Astrocyte of the cerebellum (primary cell): ENCODE measurements at regions not wholly inside any gene's neighbourhood (a gene's known extent, or its start where the extent isn't known, plus 50 kb on each side); places are given as distances from the start of the nearest gene placed in this dataset.
A peak's percentile ranks its signal among the peaks of the same experiment; 100 is the strongest.
"Not testable (repeated sequence)": the region's sequence is repeated elsewhere in the genome, so short reads cannot be mapped to it uniquely, and the experiment has no call there.

Experiments used
- DNase-seq: peaks from one replicate; pipeline ENCODE4 v3.0.0-alpha.2; 2011; ENCODE audit warnings: low read depth
- H3K4me3 ChIP-seq: 2 replicates; pipeline ENCODE4 v1.5.1; 2011; ENCODE audit warnings: mild to moderate bottlenecking, low read depth, low read length, moderate library complexity
- CTCF ChIP-seq: IDR thresholded peaks from 2 replicates; pipeline ENCODE4 v1.5.1; 2012; ENCODE audit warnings: low read length, low read depth, moderate library complexity, mild to moderate bottlenecking; ENCODE audit errors: missing control alignments
- in situ Hi-C: cut with HindIII; loops from 2 replicates; pipeline ENCODE4 v1.10.0; 2017; ENCODE audit warnings: low sequenced_read_pairs

GRCh38 chr10:42421812-42422211, 216.6 kb downstream of the ZNF33B start:
- no peak overlapping the region for H3K4me3 ChIP-seq
- no peak for DNase-seq

GRCh38 chr10:42419789-42420188, 218.6 kb downstream of the ZNF33B start:
- no peak for DNase-seq
- TF ChIP-seq CTCF = no peak
- no peak overlapping the region for H3K4me3 ChIP-seq
- in situ Hi-C loops = no loop called here

More at GRCh38 chr10:42421812-42422211, 216.6 kb downstream of the ZNF33B start:
- in situ Hi-C loops = no loop called here
- TF ChIP-seq CTCF = no peak

- in situ Hi-C loops = no loop called here
- TF ChIP-seq CTCF = no peak
- no peak for DNase-seq
These were observed 257.3 kb downstream of the ZNF33B start for GRCh38 chr10:42380926-42381547.

GRCh38 chr10:42367532-42368230, 270.7 kb downstream of the ZNF33B start:
- H3K4me3 ChIP-seq = peak overlapping the region; percentile 16
- in situ Hi-C loops = no loop called here
- no peak for TF ChIP-seq CTCF
- peak; percentile 1 for DNase-seq

More at GRCh38 chr10:42380926-42381547, 257.3 kb downstream of the ZNF33B start:
- H3K4me3 ChIP-seq = no peak overlapping the region

GRCh38 chr10:42351745-42352144, 286.6 kb downstream of the ZNF33B start:
- DNase-seq = no peak
- in situ Hi-C loops = no loop called here
- H3K4me3 ChIP-seq = no peak overlapping the region
- no peak for TF ChIP-seq CTCF

GRCh38 chr10:42336593-42337337, 301.6 kb downstream of the ZNF33B start:
- in situ Hi-C loops = not testable (repeated sequence)

GRCh38 chr10:42335653-42336296, 302.6 kb downstream of the ZNF33B start:
- H3K4me3 ChIP-seq, DNase-seq, in situ Hi-C loops: not testable (repeated sequence)

More at GRCh38 chr10:42336593-42337337, 301.6 kb downstream of the ZNF33B start:
- not testable (repeated sequence) for DNase-seq, H3K4me3 ChIP-seq
